ENCODE measurements at regions not wholly inside any gene's neighbourhood (a gene's known extent, or its start where the extent isn't known, plus 50 kb on each side); places are given as distances from the start of the nearest gene placed in this dataset.

- Histone ChIP-seq H3K4me3 (ENCODE audit: insufficient read depth, low read depth, low read length) (no peak overlapping the region), H3K9me1 (ENCODE audit: insufficient read depth, low read length) (no peaks in the 10 kb centered on the region), H4K91ac (ENCODE audit: insufficient read depth, low read depth, low read length) (no peak overlapping the region), H3K79me1 (ENCODE audit: low read depth in 1 of 2, low read length in 2 of 2) (no peaks in the 10 kb centered on the region), H2AK5ac (ENCODE audit: low read depth, low read length) (no peak overlapping the region), H3K4ac (ENCODE audit: low read depth, low read length) (no peak overlapping the region), H2BK5ac (ENCODE audit: low read depth, low read length, poor library complexity, severe bottlenecking) (no peak overlapping the region), H3K23ac (ENCODE audit: low read depth, low read length) (no peak overlapping the region), H3K56ac (ENCODE audit: extremely low read depth, insufficient read depth, low read length) (no peak overlapping the region), H3K18ac (ENCODE audit: low read depth, low read length) (no peak overlapping the region), H2BK20ac (ENCODE audit: low read depth, low read length) (no peak overlapping the region), H4K5ac (ENCODE audit: low read depth, low read length) (no peak overlapping the region), H3K27me3 (ENCODE audit: control insufficient read depth, insufficient read depth, low read length) (no peaks in the 10 kb centered on the region), H4K8ac (ENCODE audit: low read depth in 2 of 2, low read length in 2 of 2) (no peak overlapping the region), H3K27ac (ENCODE audit: insufficient read depth, low read length) (no peak overlapping the region), H3K14ac (replicated peaks; ENCODE audit: low read depth, low read length) (no peak overlapping the region), H2AFZ (replicated peaks; ENCODE audit: low read length, poor library complexity) (no peak overlapping the region), H2BK120ac (ENCODE audit: low read depth, low read length) (no peak overlapping the region), H2BK15ac (ENCODE audit: low read depth, low read length) (no peak overlapping the region), H3K36me3 (ENCODE audit: control insufficient read depth, insufficient read depth, low read length) (no peaks in the 10 kb centered on the region), H3K9ac (ENCODE audit: low read depth, low read length) (no peak overlapping the region), H2AK9ac (replicated peaks; ENCODE audit: low read depth, low read length, poor library complexity) (no peak overlapping the region), H4K20me1 (ENCODE audit: insufficient read depth, low read length) (no peaks in the 10 kb centered on the region), H3K9me3 (ENCODE audit: control insufficient read depth, insufficient read depth, low read length) (peaks cover 4% of the 10 kb centered on the region; the same call in 1 of the 2 replicates), H3K4me1 (ENCODE audit: control insufficient read depth, insufficient read depth, low read length) (no peaks in the 10 kb centered on the region), H3K4me2 (ENCODE audit: low read depth, low read length) (no peak overlapping the region)
- DNase-seq (no peak), ATAC-seq (ENCODE audit: low read depth) (no peak)
- ChIA-PET CTCF (interaction anchor here (0.6 kb wide), 1 partner anchor 1545 kb away, joined by 3 read pairs; no protein-coding TSS in a partner anchor), POLR2A (ENCODE audit: unreplicated experiment) (no interaction called here)
- dilution Hi-C loops (cut with HindIII; ENCODE audit: low sequenced_read_pairs, unreplicated experiment) = no loop called here
- in situ Hi-C loops (cut with MboI; ENCODE audit: low sequenced_read_pairs) = no loop called here
- no peak for TF ChIP-seq MAFK (IDR thresholded peaks at IDR 0.05; ENCODE audit: low read depth, low read length)
- no peak for TF ChIP-seq POLR2A (IDR thresholded peaks at IDR 0.05; ENCODE audit: low read depth, low read length)
- TF ChIP-seq MXI1 (IDR thresholded peaks at IDR 0.05; ENCODE audit: borderline replicate concordance, low read depth, low read length) = no peak
- no peak for TF ChIP-seq RCOR1 (IDR thresholded peaks at IDR 0.05; ENCODE audit: insufficient replicate concordance, low read length)
- TF ChIP-seq CTCF (conservative IDR thresholded peaks at IDR 0.05; ENCODE audit: low read depth, low read length) = no peak
- no peak for TF ChIP-seq RFX5 (IDR thresholded peaks at IDR 0.05; ENCODE audit: low read depth, low read length)
- no peak for TF ChIP-seq CEBPB (IDR thresholded peaks at IDR 0.05; ENCODE audit: low read depth, low read length)
- no peak for TF ChIP-seq MAZ (IDR thresholded peaks at IDR 0.05; ENCODE audit: borderline replicate concordance, low read depth, low read length)
- TF ChIP-seq FOS (IDR thresholded peaks at IDR 0.05; ENCODE audit: low read depth, low read length) = no peak
- TF ChIP-seq SMC3 (IDR thresholded peaks at IDR 0.05; ENCODE audit: low read depth, low read length) = no peak
- TF ChIP-seq USF2 (IDR thresholded peaks at IDR 0.05; ENCODE audit: low read depth, low read length) = no peak
- TF ChIP-seq ELK1 (IDR thresholded peaks at IDR 0.05; ENCODE audit: borderline replicate concordance, low read depth, low read length) = no peak
- TF ChIP-seq BHLHE40 (IDR thresholded peaks at IDR 0.05; ENCODE audit: low read depth, low read length) = no peak
- TF ChIP-seq NFE2L2 (IDR thresholded peaks at IDR 0.05; ENCODE audit: low read depth, low read length) = no peak
- no peak for TF ChIP-seq RAD21 (IDR thresholded peaks at IDR 0.05; ENCODE audit: low read length)
- no TSS peak for BruUV-seq (replicated peaks)
- intact Hi-C loops (cut with micrococcal nuclease) = no loop called here
- WGBS, 2 experiments (ENCODE audit: extremely low coverage in 2 of 2, insufficient read length in 1 of 2) = no CpG with 5 or more reads among the region's 2 CpGs
Measured at GRCh38 chr7:156589808-156590207, 50.8 kb upstream of the RNF32 start.
